ENCODE measurements at regions not wholly inside any gene's neighbourhood (a gene's known extent, or its start where the extent isn't known, plus 50 kb on each side); places are given as distances from the start of the nearest gene placed in this dataset.

GRCh38 chr3:161556533-161556932 is 59.9 kb downstream of the OTOL1 start:
- TF ChIP-seq, protein P1, sequence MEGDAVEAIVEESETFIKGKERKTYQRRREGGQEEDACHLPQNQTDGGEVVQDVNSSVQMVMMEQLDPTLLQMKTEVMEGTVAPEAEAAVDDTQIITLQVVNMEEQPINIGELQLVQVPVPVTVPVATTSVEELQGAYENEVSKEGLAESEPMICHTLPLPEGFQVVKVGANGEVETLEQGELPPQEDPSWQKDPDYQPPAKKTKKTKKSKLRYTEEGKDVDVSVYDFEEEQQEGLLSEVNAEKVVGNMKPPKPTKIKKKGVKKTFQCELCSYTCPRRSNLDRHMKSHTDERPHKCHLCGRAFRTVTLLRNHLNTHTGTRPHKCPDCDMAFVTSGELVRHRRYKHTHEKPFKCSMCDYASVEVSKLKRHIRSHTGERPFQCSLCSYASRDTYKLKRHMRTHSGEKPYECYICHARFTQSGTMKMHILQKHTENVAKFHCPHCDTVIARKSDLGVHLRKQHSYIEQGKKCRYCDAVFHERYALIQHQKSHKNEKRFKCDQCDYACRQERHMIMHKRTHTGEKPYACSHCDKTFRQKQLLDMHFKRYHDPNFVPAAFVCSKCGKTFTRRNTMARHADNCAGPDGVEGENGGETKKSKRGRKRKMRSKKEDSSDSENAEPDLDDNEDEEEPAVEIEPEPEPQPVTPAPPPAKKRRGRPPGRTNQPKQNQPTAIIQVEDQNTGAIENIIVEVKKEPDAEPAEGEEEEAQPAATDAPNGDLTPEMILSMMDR (tag by site-specific recombination; IDR thresholded peaks at IDR 0.05), result no peak
- TF ChIP-seq ZNF175 (tag by site-specific recombination; IDR thresholded peaks at IDR 0.05) (no peak), SP2 (tag by site-specific recombination; IDR thresholded peaks at IDR 0.05) (no peak), ZNF707 (tag by site-specific recombination; IDR thresholded peaks at IDR 0.05) (no peak), ZNF433 (tag by site-specific recombination; IDR thresholded peaks at IDR 0.05; ENCODE audit: low read depth) (no peak), ZNF501 (tag by site-specific recombination; IDR thresholded peaks at IDR 0.05) (no peak)
